Gastrocnemius medialis (tissue), 4 donors: ENCODE measurements at regions not wholly inside any gene's neighbourhood (a gene's known extent, or its start where the extent isn't known, plus 50 kb on each side); places are given as distances from the start of the nearest gene placed in this dataset.

Experiments
- CTCF ChIP-seq, 5 experiments: fragments of 450-650 bp in 3 of 5; fragments of 200-600 bp in 2 of 5; sonication (generic) in 2 of 5; IDR thresholded peaks in 4 of 5; conservative IDR thresholded peaks in 1 of 5; 1 replicate in 4 of 5; 2 replicates in 1 of 5; pipeline ENCODE4 v1.5.1; 2016 to 2019; ENCODE audit warnings: antibody characterized with exemption in 5 of 5, mild to moderate bottlenecking in 3 of 5, moderate library complexity in 3 of 5
- POLR2A ChIP-seq, 2 donors: fragments of 450-650 bp; IDR thresholded peaks; one replicate each; pipeline ENCODE4 v1.6.1; 2017; ENCODE audit warnings: antibody characterized with exemption in 2 of 2, mild to moderate bottlenecking in 2 of 2, moderate library complexity in 2 of 2

GRCh38 chr18:22494771-22495170 is 77.1 kb upstream of the CTAGE1 start:
- TF ChIP-seq CTCF (IDR thresholded peaks at IDR 0.05 in 4 of 5, conservative IDR thresholded peaks at IDR 0.05 in 1 of 5) (no peak), POLR2A (IDR thresholded peaks at IDR 0.05) (no peak)
